Panc1 (cell line): ENCODE measurements at regions not wholly inside any gene's neighbourhood (a gene's known extent, or its start where the extent isn't known, plus 50 kb on each side); places are given as distances from the start of the nearest gene placed in this dataset.

Experiments used
- ATAC-seq: fragments of 200-7000 bp; cut with Tn5 transposase; 2 replicates; pipeline ENCODE4 v1.9.1; 2020; ENCODE audit warnings: mild to moderate bottlenecking, moderate library complexity
- BruUV-seq: library from RNA; stranded (reverse); fragments of 400-500 nt; replicated peaks from 2 replicates; lab custom pipeline; 2021; lab: Mats Ljungman, UMichigan
- CTCF ChIA-PET: fragments of 300-600 bp; sonication (Branson Sonifier 250); formaldehyde crosslinking; loops from one replicate; lab custom pipeline; 2022; ENCODE audit warnings: antibody characterized with exemption; lab: Charles Lee
- POLR2A ChIA-PET: fragments of 300-600 bp; sonication (Branson Sonifier 250); formaldehyde crosslinking; loops from one replicate; lab custom pipeline; 2022; ENCODE audit warnings: antibody characterized with exemption; lab: Charles Lee
- DNase-seq: peaks from one replicate; pipeline ENCODE4 v3.0.0-alpha.2; 2010; ENCODE audit warnings: low read depth, low spot score
- H3K27ac ChIP-seq: 2 replicates; pipeline ENCODE4 v1.5.1; 2011; ENCODE audit warnings: mild to moderate bottlenecking, low read length, inconsistent platforms
- H3K27me3 ChIP-seq: fragments of 200-500 bp; sonication (Bioruptor generic); 2 replicates; pipeline ENCODE4 v1.6.0; 2014; ENCODE audit warnings: low read length, inconsistent platforms; ENCODE audit not compliant: control insufficient read depth, insufficient read depth
- H3K36me3 ChIP-seq: fragments of 200-500 bp; sonication (Bioruptor generic); 2 replicates; pipeline ENCODE4 v1.5.1; 2014; ENCODE audit warnings: inconsistent platforms, mild to moderate bottlenecking, low read length, moderate library complexity; ENCODE audit not compliant: control insufficient read depth, insufficient read depth
- H3K4me1 ChIP-seq: 2 replicates; pipeline ENCODE4 v1.5.1; 2011; ENCODE audit warnings: inconsistent platforms, mild to moderate bottlenecking, low read length, moderate library complexity; ENCODE audit not compliant: control insufficient read depth, insufficient read depth
- H3K4me3 ChIP-seq, 2 experiments: 2 replicates each; pipeline ENCODE4 v1.5.1; 2011 to 2012; ENCODE audit warnings: low read depth in 2 of 2, low read length in 2 of 2, mild to moderate bottlenecking in 2 of 2, inconsistent platforms in 1 of 2, moderate library complexity in 1 of 2
- H3K9me3 ChIP-seq: fragments of 200-500 bp; sonication (Bioruptor generic); 2 replicates; pipeline ENCODE4 v1.5.1; 2014; ENCODE audit warnings: low read depth, mild to moderate bottlenecking, inconsistent platforms, low read length, moderate library complexity; ENCODE audit not compliant: control insufficient read depth, insufficient read depth
- POLR2AphosphoS5 ChIP-seq: IDR thresholded peaks from 2 replicates; pipeline ENCODE4 v1.6.1; 2012; ENCODE audit warnings: mild to moderate bottlenecking, low read depth, low read length, moderate library complexity
- SIN3A ChIP-seq: IDR thresholded peaks from 2 replicates; pipeline ENCODE4 v1.6.1; 2012; ENCODE audit warnings: low read depth, mild to moderate bottlenecking, low read length, moderate library complexity, borderline replicate concordance; ENCODE audit not compliant: insufficient read depth
- TCF7L2 ChIP-seq: IDR thresholded peaks from 2 replicates; pipeline ENCODE4 v1.6.1; 2011; ENCODE audit warnings: mild to moderate bottlenecking, low read depth, low read length, inconsistent platforms
- in situ Hi-C: cut with HindIII; loops from 2 replicates; pipeline ENCODE4 v1.10.0; 2016; ENCODE audit warnings: low sequenced_read_pairs, low pct_unique_long_range_greater_than_20kb
- intact Hi-C: fragments of 100-400 bp; cut with micrococcal nuclease; formaldehyde crosslinking; loops from one replicate; pipeline ENCODE4 v1.10.0; 2022; ENCODE audit not compliant: unreplicated experiment
- TF ChIP-seq, protein P1 (sequence below): fragments of 450-650 bp; IDR thresholded peaks from 2 replicates; pipeline ENCODE4 v1.5.1; 2017; ENCODE audit warnings: mild to moderate bottlenecking
- TF ChIP-seq, protein P2 (sequence below), 2 experiments: IDR thresholded peaks; 2 replicates each; pipeline ENCODE4 v1.6.1; 2011 to 2012; ENCODE audit warnings: low read depth in 2 of 2, control low read depth in 1 of 2, low read length in 1 of 2, mild to moderate bottlenecking in 1 of 2, moderate library complexity in 1 of 2; ENCODE audit not compliant: insufficient read depth in 1 of 2

DNA sequence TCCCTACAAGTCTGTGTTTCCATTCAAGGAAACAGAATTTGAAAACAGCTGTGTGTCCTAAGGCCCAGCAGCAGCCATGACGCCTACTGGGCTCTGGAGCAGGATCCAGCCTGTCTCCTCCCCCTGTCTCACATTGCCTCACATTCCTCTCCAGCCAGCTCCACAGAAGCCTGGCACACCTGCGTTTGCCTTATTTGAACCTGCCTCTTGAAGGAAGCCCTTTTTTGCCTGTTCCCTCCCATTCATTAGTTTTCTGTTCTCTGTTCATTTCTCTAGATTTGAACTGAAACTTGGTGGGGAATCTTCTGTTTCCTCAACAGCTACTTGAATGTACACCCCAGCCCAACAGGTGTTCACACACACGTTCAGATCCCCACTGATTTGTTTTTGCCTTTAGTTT, 890.5 kb downstream of the TUSC7 start:
- Histone ChIP-seq H3K9me3 (no peaks in the 10 kb centered on the region), H3K36me3 (no peaks in the 10 kb centered on the region), H3K27ac (no peak overlapping the region), H3K27me3 (no peaks in the 10 kb centered on the region), H3K4me3 (no peak overlapping the region), H3K4me1 (no peaks in the 10 kb centered on the region)
- ChIA-PET POLR2A (no interaction called here), CTCF (no interaction called here)
- DNase-seq (no peak), ATAC-seq (no peak)
- no TSS peak for BruUV-seq
- TF ChIP-seq SIN3A (no peak), POLR2AphosphoS5 (no peak), TCF7L2 (no peak)
- TF ChIP-seq, protein P1, sequence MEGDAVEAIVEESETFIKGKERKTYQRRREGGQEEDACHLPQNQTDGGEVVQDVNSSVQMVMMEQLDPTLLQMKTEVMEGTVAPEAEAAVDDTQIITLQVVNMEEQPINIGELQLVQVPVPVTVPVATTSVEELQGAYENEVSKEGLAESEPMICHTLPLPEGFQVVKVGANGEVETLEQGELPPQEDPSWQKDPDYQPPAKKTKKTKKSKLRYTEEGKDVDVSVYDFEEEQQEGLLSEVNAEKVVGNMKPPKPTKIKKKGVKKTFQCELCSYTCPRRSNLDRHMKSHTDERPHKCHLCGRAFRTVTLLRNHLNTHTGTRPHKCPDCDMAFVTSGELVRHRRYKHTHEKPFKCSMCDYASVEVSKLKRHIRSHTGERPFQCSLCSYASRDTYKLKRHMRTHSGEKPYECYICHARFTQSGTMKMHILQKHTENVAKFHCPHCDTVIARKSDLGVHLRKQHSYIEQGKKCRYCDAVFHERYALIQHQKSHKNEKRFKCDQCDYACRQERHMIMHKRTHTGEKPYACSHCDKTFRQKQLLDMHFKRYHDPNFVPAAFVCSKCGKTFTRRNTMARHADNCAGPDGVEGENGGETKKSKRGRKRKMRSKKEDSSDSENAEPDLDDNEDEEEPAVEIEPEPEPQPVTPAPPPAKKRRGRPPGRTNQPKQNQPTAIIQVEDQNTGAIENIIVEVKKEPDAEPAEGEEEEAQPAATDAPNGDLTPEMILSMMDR: no peak
- TF ChIP-seq, protein P2, sequence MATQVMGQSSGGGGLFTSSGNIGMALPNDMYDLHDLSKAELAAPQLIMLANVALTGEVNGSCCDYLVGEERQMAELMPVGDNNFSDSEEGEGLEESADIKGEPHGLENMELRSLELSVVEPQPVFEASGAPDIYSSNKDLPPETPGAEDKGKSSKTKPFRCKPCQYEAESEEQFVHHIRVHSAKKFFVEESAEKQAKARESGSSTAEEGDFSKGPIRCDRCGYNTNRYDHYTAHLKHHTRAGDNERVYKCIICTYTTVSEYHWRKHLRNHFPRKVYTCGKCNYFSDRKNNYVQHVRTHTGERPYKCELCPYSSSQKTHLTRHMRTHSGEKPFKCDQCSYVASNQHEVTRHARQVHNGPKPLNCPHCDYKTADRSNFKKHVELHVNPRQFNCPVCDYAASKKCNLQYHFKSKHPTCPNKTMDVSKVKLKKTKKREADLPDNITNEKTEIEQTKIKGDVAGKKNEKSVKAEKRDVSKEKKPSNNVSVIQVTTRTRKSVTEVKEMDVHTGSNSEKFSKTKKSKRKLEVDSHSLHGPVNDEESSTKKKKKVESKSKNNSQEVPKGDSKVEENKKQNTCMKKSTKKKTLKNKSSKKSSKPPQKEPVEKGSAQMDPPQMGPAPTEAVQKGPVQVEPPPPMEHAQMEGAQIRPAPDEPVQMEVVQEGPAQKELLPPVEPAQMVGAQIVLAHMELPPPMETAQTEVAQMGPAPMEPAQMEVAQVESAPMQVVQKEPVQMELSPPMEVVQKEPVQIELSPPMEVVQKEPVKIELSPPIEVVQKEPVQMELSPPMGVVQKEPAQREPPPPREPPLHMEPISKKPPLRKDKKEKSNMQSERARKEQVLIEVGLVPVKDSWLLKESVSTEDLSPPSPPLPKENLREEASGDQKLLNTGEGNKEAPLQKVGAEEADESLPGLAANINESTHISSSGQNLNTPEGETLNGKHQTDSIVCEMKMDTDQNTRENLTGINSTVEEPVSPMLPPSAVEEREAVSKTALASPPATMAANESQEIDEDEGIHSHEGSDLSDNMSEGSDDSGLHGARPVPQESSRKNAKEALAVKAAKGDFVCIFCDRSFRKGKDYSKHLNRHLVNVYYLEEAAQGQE (IDR thresholded peaks at IDR 0.05; ENCODE audit: insufficient read depth in 1 of 2, low read depth in 2 of 2, low read length in 1 of 2): no peak
- in situ Hi-C loops: no loop called here
- intact Hi-C loops: no loop called here

DNA sequence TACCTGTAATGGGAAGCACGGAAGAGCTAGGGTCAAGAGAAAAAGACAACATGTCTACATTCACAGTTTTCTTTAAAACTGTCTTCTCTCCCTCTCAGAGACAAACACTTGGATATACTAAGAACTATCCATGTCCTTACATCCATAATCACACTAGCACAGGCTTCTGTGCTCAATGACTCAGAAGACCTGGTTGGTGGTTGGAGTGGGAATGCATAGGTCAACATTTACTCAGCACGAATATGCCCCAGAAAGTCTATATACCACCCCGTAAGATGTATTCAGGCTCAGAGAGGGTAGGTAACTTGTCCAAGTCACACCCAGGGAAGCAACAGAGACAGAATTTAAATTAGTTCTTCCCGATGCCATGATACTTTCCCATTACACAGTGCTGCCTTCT, 891.1 kb downstream of the TUSC7 start:
- ChIA-PET POLR2A (no interaction called here), CTCF (no interaction called here)
- Histone ChIP-seq H3K27me3 (no peaks in the 10 kb centered on the region), H3K36me3 (no peaks in the 10 kb centered on the region), H3K9me3 (no peaks in the 10 kb centered on the region), H3K27ac (no peak overlapping the region), H3K4me3 (no peak overlapping the region), H3K4me1 (no peaks in the 10 kb centered on the region)
- BruUV-seq: no TSS peak
- DNase-seq: no peak
- in situ Hi-C loops (no loop called here), intact Hi-C loops (no loop called here)
- no peak for ATAC-seq
- no peak for TF ChIP-seq SIN3A
- TF ChIP-seq, protein P1: no peak
- no peak for TF ChIP-seq POLR2AphosphoS5
- TF ChIP-seq, protein P2 (IDR thresholded peaks at IDR 0.05; ENCODE audit: insufficient read depth in 1 of 2, low read depth in 2 of 2, low read length in 1 of 2): no peak
- no peak for TF ChIP-seq TCF7L2
